Amniotic epithelial cell (primary cell): ENCODE measurements at regions not wholly inside any gene's neighbourhood (a gene's known extent, or its start where the extent isn't known, plus 50 kb on each side); places are given as distances from the start of the nearest gene placed in this dataset.
A peak's percentile ranks its signal among the peaks of the same experiment; 100 is the strongest.
"Not testable (repeated sequence)": the region's sequence is repeated elsewhere in the genome, so short reads cannot be mapped to it uniquely, and the experiment has no call there.

ENCODE experiments used
- DNase-seq: peaks from one replicate; pipeline ENCODE4 v3.0.0-alpha.2; 2010; ENCODE audit warnings: low read depth

GRCh38 chr5:159503236-159503635 lies 172.9 kb upstream of the IL12B start:
- DNase-seq: peak; percentile 6

DNA sequence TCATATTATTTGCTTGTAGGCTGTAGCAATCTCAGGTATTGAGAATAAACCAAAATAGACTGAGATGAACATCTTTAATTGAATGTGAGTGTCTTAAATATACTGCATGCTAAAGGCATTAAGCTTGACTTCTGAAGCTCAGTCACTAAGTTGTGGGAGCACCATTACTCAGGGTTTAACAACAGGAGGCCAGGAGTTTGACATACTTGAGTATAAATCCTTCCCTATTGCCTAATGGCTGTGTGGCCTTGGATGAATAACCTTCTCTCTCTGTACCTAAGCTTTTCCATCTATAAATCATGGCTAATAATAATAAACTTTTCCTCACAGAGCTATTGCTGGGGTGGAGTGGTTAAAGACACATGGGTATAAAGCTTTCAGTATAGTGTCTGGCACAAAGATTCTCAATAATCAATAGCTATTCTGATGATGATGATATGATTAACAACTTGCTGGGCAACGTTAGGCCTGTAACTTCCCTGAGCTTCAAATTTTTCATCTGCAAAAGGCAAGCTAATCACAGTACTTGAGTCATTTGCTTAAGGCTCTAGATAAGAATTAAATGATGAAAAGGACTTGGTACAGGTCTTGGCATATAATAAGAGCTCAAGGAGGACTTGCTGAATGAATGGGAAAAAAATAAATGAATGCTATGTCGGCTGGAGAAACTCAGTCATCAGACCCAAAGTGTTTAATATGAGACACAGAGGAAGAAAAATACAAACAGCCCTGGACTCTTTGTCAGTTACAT lies 174.0 kb upstream of the IL12B start:
- peak; percentile 84 for DNase-seq

DNA sequence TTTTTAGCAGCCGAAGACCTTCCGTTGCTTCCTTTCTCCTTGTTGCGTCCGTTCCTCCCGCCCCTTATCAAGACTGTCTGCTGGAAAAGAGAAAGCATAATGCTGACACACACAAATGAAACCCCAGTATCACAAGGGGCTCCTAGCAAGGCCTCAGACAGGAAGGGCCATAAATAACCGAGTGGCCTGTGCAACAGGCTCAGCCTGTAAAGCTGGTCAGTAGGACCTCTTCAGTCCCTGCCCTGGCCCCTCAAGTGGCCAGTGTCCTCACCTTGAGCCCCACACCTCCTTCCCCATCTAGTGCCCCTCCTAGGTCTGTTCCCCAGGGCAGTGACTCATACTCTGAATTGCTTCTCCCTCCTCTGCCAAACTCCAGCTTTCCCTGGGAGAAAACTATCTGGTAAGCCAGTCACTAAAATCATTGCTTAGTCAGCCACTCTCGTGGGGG lies 174.6 kb upstream of the IL12B start:
- DNase-seq: peak; percentile 81

DNA sequence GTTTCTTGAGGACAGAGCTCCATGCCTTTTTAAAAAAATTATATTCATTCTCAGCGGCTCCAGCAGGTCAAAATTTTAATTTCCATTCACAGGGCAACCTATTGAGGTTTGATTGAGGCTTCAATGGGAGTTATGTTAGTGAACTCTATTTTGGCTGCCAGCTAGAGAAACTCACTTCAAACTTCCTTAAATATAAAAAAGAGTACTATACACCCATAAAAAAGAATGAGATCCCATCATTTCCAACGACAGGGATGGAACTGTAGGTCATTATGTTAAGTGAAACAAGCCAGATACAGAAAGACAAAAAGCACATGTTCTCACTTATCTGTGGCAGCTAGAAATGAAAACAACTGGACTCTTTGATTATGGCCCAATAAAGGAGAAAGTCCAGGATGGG lies 176.8 kb upstream of the IL12B start:
- no peak for DNase-seq

- no peak for DNase-seq
These were observed 177.4 kb upstream of the IL12B start for GRCh38 chr5:159507661-159508060.

GRCh38 chr5:159508344-159508743 lies 178.1 kb upstream of the IL12B start:
- DNase-seq: no peak

DNA sequence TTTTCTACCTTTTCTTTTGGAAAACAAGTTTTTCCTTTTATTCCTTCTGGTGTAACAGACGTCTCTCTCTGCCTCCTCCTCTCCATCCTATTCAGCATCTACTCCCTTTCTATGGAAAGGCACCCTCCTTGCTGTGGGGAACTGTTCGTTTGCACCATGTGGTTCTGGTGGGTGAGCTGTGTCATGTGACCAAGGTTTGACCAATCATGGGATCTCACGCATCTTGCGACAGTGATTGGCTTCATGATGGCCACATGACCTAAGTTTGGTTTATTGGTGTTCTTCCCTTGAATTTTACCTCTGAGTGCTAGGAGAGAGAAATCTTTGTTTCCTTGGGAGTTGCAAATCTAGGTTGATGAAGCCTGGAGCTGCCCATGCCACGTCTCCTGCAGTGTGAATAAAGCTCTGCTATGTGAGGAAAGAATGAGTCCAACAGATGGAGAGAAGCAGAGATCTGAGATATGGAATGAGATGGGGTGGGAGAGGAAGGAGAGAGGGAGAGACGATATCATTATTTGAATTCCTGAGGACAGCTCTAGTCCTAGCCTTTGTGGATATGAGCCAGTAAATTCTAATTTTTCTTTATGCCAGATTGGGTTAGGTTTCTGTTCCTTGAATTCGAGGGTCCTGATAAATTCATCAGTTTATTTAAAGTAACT lies 178.8 kb upstream of the IL12B start:
- no peak for DNase-seq

DNA sequence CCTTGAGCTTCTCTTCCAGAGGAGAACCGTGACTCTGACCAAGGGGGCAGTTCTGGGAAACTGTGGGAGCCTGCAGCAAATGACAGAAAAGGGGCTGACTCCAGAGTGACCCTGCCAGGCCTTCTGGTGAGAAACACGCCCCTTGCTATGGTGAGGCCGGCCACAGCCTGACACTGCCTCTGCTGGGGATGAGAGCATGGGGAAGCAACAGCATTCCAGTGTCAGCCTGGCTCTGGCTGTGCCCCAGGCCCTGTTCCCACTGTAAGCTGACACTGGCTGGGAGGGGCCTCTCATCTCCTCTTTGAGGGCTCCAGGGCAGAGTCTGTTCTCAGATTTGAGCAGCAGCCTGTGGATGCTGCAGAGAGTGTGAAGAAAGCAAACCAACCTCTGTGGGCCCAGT lies 180.0 kb upstream of the IL12B start:
- peak; percentile 73 for DNase-seq

DNA sequence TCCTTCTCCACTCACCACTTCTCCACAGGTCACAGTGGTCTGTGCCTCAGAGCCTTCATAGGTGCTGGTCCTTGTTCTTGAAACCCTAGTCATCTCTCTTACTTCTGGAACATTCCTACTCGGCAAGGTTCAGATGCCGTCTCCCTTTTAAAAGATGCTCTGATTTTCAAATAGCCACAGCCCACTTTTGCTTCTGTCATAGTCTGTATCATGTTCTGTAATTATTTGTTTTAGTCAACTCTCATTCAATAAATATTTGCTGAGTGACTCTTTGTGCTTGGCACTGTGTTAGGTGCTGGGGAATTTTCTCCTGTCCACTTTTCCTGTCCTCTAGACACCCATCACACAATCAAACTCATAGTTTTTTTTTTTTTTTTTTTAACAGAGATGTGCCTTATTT lies 181.3 kb upstream of the IL12B start:
- DNase-seq: no peak

DNA sequence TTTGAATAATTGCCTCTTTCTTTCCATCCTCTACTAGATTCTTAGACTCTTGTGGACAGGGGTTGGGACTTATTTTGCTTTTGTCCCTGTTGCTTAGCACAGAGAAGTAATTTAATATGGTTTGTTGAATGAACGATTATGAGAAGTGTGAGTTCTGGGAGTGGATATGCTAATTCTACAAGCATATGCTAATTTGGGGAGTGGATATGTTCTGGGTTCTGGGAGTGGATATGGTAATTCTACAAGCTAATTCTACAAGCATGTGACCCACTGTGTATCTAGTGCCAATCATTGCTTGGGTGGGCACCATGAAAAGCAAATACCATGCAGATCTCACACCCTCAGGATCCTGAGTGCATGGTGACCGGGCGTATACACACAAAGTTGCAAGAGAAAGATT lies 181.8 kb upstream of the IL12B start:
- DNase-seq: no peak

GRCh38 chr5:159514229-159514810 lies 184.0 kb upstream of the IL12B start:
- peak; percentile 93 for DNase-seq

GRCh38 chr5:159515197-159515596 lies 184.9 kb upstream of the IL12B start:
- no peak for DNase-seq

GRCh38 chr5:159515909-159516415 lies 185.7 kb upstream of the IL12B start:
- DNase-seq: peak; percentile 58

- no peak for DNase-seq
These were observed 188.1 kb upstream of the IL12B start for GRCh38 chr5:159518371-159518770.

GRCh38 chr5:159519365-159519764 lies 189.1 kb upstream of the IL12B start:
- no peak for DNase-seq

DNA sequence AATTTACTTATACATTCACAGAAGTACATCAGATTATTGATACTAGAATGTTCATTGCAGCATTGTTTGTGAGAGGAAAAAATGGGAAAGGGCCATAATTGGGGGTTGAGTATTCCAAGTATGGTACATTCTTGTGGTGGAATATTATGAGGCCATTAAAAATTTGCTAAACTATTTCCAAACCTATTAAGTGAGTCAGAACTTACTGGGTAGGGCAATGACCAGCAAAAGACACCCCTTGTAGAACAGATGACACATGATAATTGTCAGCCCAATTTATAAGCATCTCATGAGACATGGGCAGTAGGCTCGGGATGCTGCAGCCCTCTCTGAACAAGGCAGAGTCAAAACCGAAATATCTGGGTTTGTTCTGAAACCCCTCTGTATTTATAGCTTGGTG lies 192.6 kb upstream of the IL12B start:
- no peak for DNase-seq

DNA sequence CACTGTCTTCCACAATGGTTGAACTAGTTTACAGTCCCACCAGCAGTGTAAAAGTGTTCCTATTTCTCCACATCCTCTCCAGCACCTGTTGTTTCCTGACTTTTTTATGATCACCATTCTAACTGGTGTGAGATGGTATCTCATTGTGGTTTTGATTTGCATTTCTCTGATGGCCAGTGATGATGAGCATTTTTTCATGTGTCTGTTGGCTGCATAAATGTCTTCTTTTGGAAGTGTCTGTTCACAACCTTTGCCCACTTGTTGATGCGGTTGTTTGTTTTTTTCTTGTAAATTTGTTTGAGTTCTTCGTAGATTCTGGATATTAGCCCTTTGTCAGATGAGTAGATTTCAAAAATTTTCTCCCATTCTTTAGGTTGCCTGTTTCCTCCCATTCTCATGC lies 194.0 kb upstream of the IL12B start:
- not testable (repeated sequence) for DNase-seq

GRCh38 chr5:159525117-159525516 lies 194.8 kb upstream of the IL12B start:
- no peak for DNase-seq

- no peak for DNase-seq
These were observed 197.4 kb upstream of the IL12B start for GRCh38 chr5:159527546-159528254.

DNA sequence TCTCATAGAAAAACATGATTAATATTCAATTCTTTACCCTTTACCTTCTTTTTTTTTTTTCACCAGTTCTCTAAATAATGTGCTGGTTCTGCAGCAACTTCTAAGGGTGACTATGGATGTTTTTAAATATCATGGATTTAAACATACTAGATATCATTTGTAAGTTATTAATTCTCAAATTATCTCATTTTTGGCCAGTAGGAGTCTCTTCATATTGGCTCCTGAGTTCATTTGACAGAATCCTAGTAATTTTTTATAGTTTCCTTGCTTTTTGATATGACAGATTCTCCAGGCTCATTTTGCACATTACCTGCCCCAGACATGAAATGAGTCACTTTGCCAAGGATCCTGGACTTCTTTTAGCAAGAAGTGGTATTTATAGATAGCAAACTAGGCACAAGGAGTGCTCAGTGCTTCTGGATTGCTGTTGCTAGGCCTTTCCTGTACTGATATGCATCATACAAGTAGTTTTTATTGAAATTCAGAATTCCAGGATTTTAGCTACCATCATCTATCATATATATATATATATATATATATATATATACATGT lies 201.3 kb upstream of the IL12B start:
- no peak for DNase-seq

GRCh38 chr5:159533197-159533596 lies 202.9 kb upstream of the IL12B start:
- peak; percentile 88 for DNase-seq

DNA sequence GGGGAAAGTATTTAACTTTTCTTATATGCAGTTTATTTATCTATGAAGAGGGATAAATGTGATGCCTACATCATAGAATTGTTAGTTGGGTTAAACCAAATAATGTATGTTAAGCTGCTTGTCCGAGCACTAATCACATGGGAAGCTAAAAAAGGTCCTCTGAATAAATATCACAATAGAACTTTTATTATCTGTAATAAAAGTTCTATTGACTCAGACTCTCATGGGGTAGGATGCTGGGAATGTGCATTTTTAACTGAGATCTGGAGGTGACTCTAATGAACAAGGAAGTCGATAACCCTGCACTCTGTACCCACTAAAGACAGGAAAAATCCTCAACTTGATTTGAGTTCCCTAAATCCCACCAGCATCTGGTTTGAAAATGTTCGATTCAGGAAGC lies 205.9 kb upstream of the IL12B start:
- DNase-seq: no peak
